HepG2 (cell line): ENCODE measurements at regions not wholly inside any gene's neighbourhood (a gene's known extent, or its start where the extent isn't known, plus 50 kb on each side); places are given as distances from the start of the nearest gene placed in this dataset.

Experiments
- ATAC-seq: fragments of 200-7000 bp; cut with Tn5 transposase; 3 replicates; pipeline ENCODE4 v1.9.1; 2020; ENCODE audit warnings: mild to moderate bottlenecking, moderate library complexity
- BruUV-seq: library from RNA; stranded (reverse); fragments of 400-500 nt; replicated peaks from 2 replicates; lab custom pipeline; 2021; lab: Mats Ljungman, UMichigan
- CTCF ChIA-PET: fragments of 300-600 bp; formaldehyde crosslinking; extraction: SDS; loops from one replicate; lab custom pipeline; 2021; ENCODE audit warnings: low total read pairs, inconsistent platforms, low intra/inter-chr PET ratio; lab: Yijun Ruan, JAX
- POLR2A ChIA-PET: fragments of 350-600 bp; sonication (Branson Sonifier 250); formaldehyde crosslinking; loops from one replicate; lab custom pipeline; 2020; ENCODE audit warnings: antibody characterized with exemption, inconsistent platforms; lab: Yijun Ruan, JAX
- DNase-seq: peaks from one replicate; pipeline ENCODE4 v3.0.0-alpha.2; 2015; ENCODE audit warnings: low spot score
- FAIRE-seq: peaks from 3 replicates; lab custom pipeline; 2011; peaks lifted over from hg19 to GRCh38; lab: Jason Lieb, UNC
- H2AFZ ChIP-seq: one replicate; pipeline ENCODE4 v1.6.1; 2011; ENCODE audit warnings: low read length, inconsistent platforms
- H3K27ac ChIP-seq: fragments of 300-600 bp; 3 replicates; pipeline ENCODE4 v1.8.0; 2011; ENCODE audit warnings: mixed run types, mild to moderate bottlenecking, mixed read lengths, low read length, inconsistent platforms; ENCODE audit not compliant: insufficient read depth; ENCODE audit errors: extremely low read length
- H3K27me3 ChIP-seq, 2 experiments: fragments of 200-600 bp in 1 of 2; 2 replicates in 1 of 2; 3 replicates in 1 of 2; pipeline versions ENCODE4 v1.6.0 to v1.8.0; 2011; ENCODE audit warnings: low read length in 2 of 2, mild to moderate bottlenecking in 2 of 2, moderate library complexity in 2 of 2, inconsistent platforms in 1 of 2; ENCODE audit not compliant: insufficient read depth in 2 of 2, control insufficient read depth in 1 of 2
- H3K36me3 ChIP-seq, 2 experiments: fragments of 200-600 bp in 1 of 2; replicated peaks in 1 of 2; 2 replicates in 1 of 2; 3 replicates in 1 of 2; pipeline versions ENCODE4 v1.5.1 to v1.8.0; 2011; ENCODE audit warnings: low read length in 2 of 2, inconsistent platforms in 1 of 2; ENCODE audit not compliant: insufficient read depth in 2 of 2, control insufficient read depth in 1 of 2
- H3K4me1 ChIP-seq: 2 replicates; pipeline ENCODE4 v1.5.1; 2012; ENCODE audit warnings: low read length, inconsistent platforms; ENCODE audit not compliant: insufficient read depth
- H3K4me2 ChIP-seq: 2 replicates; pipeline ENCODE4 v1.6.0; 2011; ENCODE audit warnings: low read depth, low read length, inconsistent platforms
- H3K4me3 ChIP-seq, 3 experiments: fragments of 200-600 bp in 1 of 3; sonication (generic), shearing (Covaris generic) in 1 of 3; replicated peaks in 1 of 3; 2 replicates each; pipeline ENCODE4 v1.5.1; 2011 to 2016; ENCODE audit warnings: low read length in 3 of 3, inconsistent platforms in 2 of 3, low read depth in 2 of 3, mild to moderate bottlenecking in 2 of 3, control low read depth in 1 of 3, mixed read lengths in 1 of 3; ENCODE audit not compliant: insufficient read depth in 1 of 3
- H3K79me2 ChIP-seq: one replicate; pipeline ENCODE4 v1.6.1; 2011; ENCODE audit warnings: low read length, inconsistent platforms; ENCODE audit not compliant: insufficient read depth
- H3K9ac ChIP-seq: 2 replicates; pipeline ENCODE4 v1.6.0; 2011; ENCODE audit warnings: mild to moderate bottlenecking, low read depth, low read length, inconsistent platforms; ENCODE audit not compliant: insufficient read depth
- H3K9me3 ChIP-seq: 2 replicates; pipeline ENCODE4 v1.5.1; 2012; ENCODE audit warnings: mild to moderate bottlenecking, low read length
- H4K20me1 ChIP-seq: 2 replicates; pipeline ENCODE4 v1.6.0; 2011; ENCODE audit warnings: inconsistent platforms, mild to moderate bottlenecking, low read length, moderate library complexity; ENCODE audit not compliant: insufficient read depth
- CTCF ChIP-seq: sonication (generic); formaldehyde crosslinking; IDR thresholded peaks from 2 replicates; pipeline ENCODE4 v1.5.0; 2020; ENCODE audit warnings: mild to moderate bottlenecking, missing genetic modification reagents, moderate library complexity
- LCORL ChIP-seq, 2 experiments: fragments of 450-650 bp in 1 of 2; sonication (generic) in 1 of 2; formaldehyde crosslinking in 1 of 2; IDR thresholded peaks; 2 replicates each; pipeline versions ENCODE4 v1.5.0 to v1.6.1; 2017 to 2020; ENCODE audit warnings: antibody characterized with exemption in 1 of 2, missing genetic modification reagents in 1 of 2
- MLLT10 ChIP-seq: sonication (generic); formaldehyde crosslinking; IDR thresholded peaks from 2 replicates; pipeline ENCODE4 v1.4.0; 2020; ENCODE audit warnings: missing genetic modification reagents
- STAG1 ChIP-seq: sonication (generic); formaldehyde crosslinking; IDR thresholded peaks from 2 replicates; pipeline ENCODE4 v1.4.0; 2020; ENCODE audit warnings: missing genetic modification reagents
- TIGD3 ChIP-seq: sonication (generic); formaldehyde crosslinking; IDR thresholded peaks from 2 replicates; pipeline ENCODE4 v1.5.1; 2020; ENCODE audit warnings: mild to moderate bottlenecking, missing genetic modification reagents, borderline replicate concordance
- WGBS: methylation state at CpG from one replicate; pipeline ENCODE4 v1.1.6; 2017; ENCODE audit warnings: low lambda C conversion rate; 5-methylcytosine and 5-hydroxymethylcytosine counted together
- in situ Hi-C: cut with HindIII; loops from 2 replicates; pipeline ENCODE4 v1.10.0; 2017; ENCODE audit warnings: low pct_unique_long_range_greater_than_20kb; ENCODE audit not compliant: extremely low pct_ligation_motif_present
- intact Hi-C: fragments of 100-400 bp; cut with micrococcal nuclease; formaldehyde crosslinking; loops from one replicate; pipeline ENCODE4 v1.10.0; 2022; ENCODE audit not compliant: unreplicated experiment

GRCh38 chr10:121168545-121169216 lies 317.5 kb downstream of the WDR11 start:
- Histone ChIP-seq H3K9ac (no peak overlapping the region), H3K4me2 (no peak overlapping the region), H3K27ac (no peak overlapping the region), H3K4me1 (no peaks in the 10 kb centered on the region), H4K20me1 (no peaks in the 10 kb centered on the region), H3K9me3 (no peaks in the 10 kb centered on the region), H3K36me3 (no peaks in the 10 kb centered on the region), H3K79me2 (no peaks in the 10 kb centered on the region), H3K4me3 (no peak overlapping the region), H2AFZ (no peak overlapping the region), H3K27me3 (peaks cover 0 to 5% of the 10 kb centered on the region in 2 experiments; a peak in 1 of 5 replicates)
- BruUV-seq, result no TSS peak
- TF ChIP-seq MLLT10 (CRISPR knock-in tag), result no peak
- peak; percentile 31; the same call in 1 of the 2 replicates for TF ChIP-seq CTCF (CRISPR knock-in tag)
- peak; percentile 47 for TF ChIP-seq STAG1 (CRISPR knock-in tag)
- ATAC-seq (no peak), FAIRE-seq (no peak), DNase-seq (no peak)
- ChIA-PET CTCF (no interaction called here), POLR2A (no interaction called here)
- intact Hi-C loops (no loop called here), in situ Hi-C loops (no loop called here)
- 22% methylated on average over 5 of the region's 5 CpGs for WGBS

- in situ Hi-C loops, result no loop called here
- Histone ChIP-seq H3K4me2 (no peak overlapping the region), H3K4me3 (no peak overlapping the region), H2AFZ (no peak overlapping the region), H4K20me1 (no peaks in the 10 kb centered on the region), H3K9me3 (no peaks in the 10 kb centered on the region), H3K9ac (no peak overlapping the region), H3K79me2 (no peaks in the 10 kb centered on the region), H3K4me1 (no peaks in the 10 kb centered on the region), H3K27ac (no peak overlapping the region), H3K27me3 (peaks cover 0 to 5% of the 10 kb centered on the region in 2 experiments; a peak in 1 of 5 replicates), H3K36me3 (no peaks in the 10 kb centered on the region)
- DNase-seq (no peak), ATAC-seq (no peak), FAIRE-seq (no peak)
- WGBS, result 63% methylated on average over 3 of the region's 3 CpGs
- ChIA-PET CTCF (no interaction called here), POLR2A (no interaction called here)
- intact Hi-C loops, result no loop called here
- TF ChIP-seq LCORL (IDR thresholded peaks at IDR 0.05) (peak; percentile 98), LCORL (CRISPR knock-in tag; IDR thresholded peaks at IDR 0.05) (no peak), TIGD3 (CRISPR knock-in tag) (no peak)
- no TSS peak for BruUV-seq
Measured at GRCh38 chr10:121169406-121169805, 318.2 kb downstream of the WDR11 start.
